ENCODE measurements at regions not wholly inside any gene's neighbourhood (a gene's known extent, or its start where the extent isn't known, plus 50 kb on each side); places are given as distances from the start of the nearest gene placed in this dataset.

GRCh38 chr4:120498678-120499077, 423.8 kb downstream of the PRDM5 start:
- no peak for TF ChIP-seq POLR2AphosphoS5 (IDR thresholded peaks at IDR 0.05; ENCODE audit: borderline replicate concordance, low read depth, low read length)
- TF ChIP-seq EZH2 (IDR thresholded peaks at IDR 0.05), result no peak
- TF ChIP-seq FOXP2 (optimal IDR thresholded peaks at IDR 0.05; ENCODE audit: control extremely low read depth, extremely low read length, insufficient read depth), result no peak
